ENCODE measurements at regions not wholly inside any gene's neighbourhood (a gene's known extent, or its start where the extent isn't known, plus 50 kb on each side); places are given as distances from the start of the nearest gene placed in this dataset.

GRCh38 chr20:53660947-53661381, 67.3 kb upstream of the ZNF217 start:
- no peak overlapping the region for H3K4me3 ChIP-seq (ENCODE audit: low read depth, low read length)
- TF ChIP-seq CTCF (IDR thresholded peaks at IDR 0.05; ENCODE audit: insufficient read depth, low read depth, low read length): no peak
- DNase-seq (ENCODE audit: low read depth): peak; percentile 46

- DNase-seq (ENCODE audit: low read depth): peak; percentile 69
- TF ChIP-seq CTCF (IDR thresholded peaks at IDR 0.05; ENCODE audit: insufficient read depth, low read depth, low read length): no peak
- peak overlapping the region; percentile 38 for H3K4me3 ChIP-seq (ENCODE audit: low read depth, low read length)
These were observed 66.7 kb upstream of the ZNF217 start for GRCh38 chr20:53660078-53660909.

- peak; percentile 48 for DNase-seq (ENCODE audit: low read depth)
- H3K4me3 ChIP-seq (ENCODE audit: low read depth, low read length): no peak overlapping the region
These were observed 65.3 kb upstream of the ZNF217 start for GRCh38 chr20:53658973-53659372.

GRCh38 chr20:53658322-53658721, 64.7 kb upstream of the ZNF217 start:
- peak; percentile 20 for DNase-seq (ENCODE audit: low read depth)
- H3K4me3 ChIP-seq (ENCODE audit: low read depth, low read length): no peak overlapping the region
- no peak for TF ChIP-seq CTCF (IDR thresholded peaks at IDR 0.05; ENCODE audit: insufficient read depth, low read depth, low read length)

More at GRCh38 chr20:53658973-53659372, 65.3 kb upstream of the ZNF217 start:
- no peak for TF ChIP-seq CTCF (IDR thresholded peaks at IDR 0.05; ENCODE audit: insufficient read depth, low read depth, low read length)

- TF ChIP-seq CTCF (IDR thresholded peaks at IDR 0.05; ENCODE audit: insufficient read depth, low read depth, low read length): no peak
- peak; percentile 28 for DNase-seq (ENCODE audit: low read depth)
- H3K4me3 ChIP-seq (ENCODE audit: low read depth, low read length): no peak overlapping the region
These were observed 64.1 kb upstream of the ZNF217 start for GRCh38 chr20:53657732-53658131.

- peak; percentile 21 for DNase-seq (ENCODE audit: low read depth)
- no peak overlapping the region for H3K4me3 ChIP-seq (ENCODE audit: low read depth, low read length)
- no peak for TF ChIP-seq CTCF (IDR thresholded peaks at IDR 0.05; ENCODE audit: insufficient read depth, low read depth, low read length)
These were observed 63.6 kb upstream of the ZNF217 start for GRCh38 chr20:53657279-53657678.

Data from fibroblast of villous mesenchyme (primary cell).